ENCODE measurements at regions not wholly inside any gene's neighbourhood (a gene's known extent, or its start where the extent isn't known, plus 50 kb on each side); places are given as distances from the start of the nearest gene placed in this dataset.
"Not testable (repeated sequence)": the region's sequence is repeated elsewhere in the genome, so short reads cannot be mapped to it uniquely, and the experiment has no call there.

DNA sequence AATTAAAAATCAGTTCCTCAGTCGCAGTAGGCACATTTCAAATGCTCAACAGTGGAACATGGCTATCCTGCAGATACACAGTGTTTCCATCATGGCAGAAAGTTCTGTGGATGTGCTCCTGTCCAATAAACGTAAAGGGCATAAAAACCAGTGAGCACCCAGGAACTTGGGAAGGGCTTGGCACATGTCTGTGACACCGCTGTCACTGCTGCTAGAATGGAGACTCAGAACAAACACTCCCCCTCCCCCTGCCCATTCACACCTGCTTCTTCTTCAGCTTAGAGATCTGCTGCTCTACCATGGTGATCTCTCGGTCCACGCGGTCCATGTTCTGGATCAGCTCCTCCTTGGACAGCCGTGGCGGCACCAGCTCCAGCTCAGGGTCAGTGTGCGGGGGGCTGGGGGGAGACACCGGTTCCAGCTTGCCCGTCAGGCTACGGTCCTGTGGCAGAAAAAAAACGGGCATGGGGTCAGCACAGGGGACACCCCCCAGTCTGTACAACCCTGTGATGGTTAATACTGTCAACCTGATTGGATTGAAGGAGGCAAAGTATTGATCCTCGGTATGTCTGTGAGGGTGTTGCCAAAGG is 94.6 kb downstream of the NCOR2 start:
- no peak for DNase-seq

GRCh38 chr12:124471828-124472227 is 95.6 kb downstream of the NCOR2 start:
- DNase-seq: no peak

DNA sequence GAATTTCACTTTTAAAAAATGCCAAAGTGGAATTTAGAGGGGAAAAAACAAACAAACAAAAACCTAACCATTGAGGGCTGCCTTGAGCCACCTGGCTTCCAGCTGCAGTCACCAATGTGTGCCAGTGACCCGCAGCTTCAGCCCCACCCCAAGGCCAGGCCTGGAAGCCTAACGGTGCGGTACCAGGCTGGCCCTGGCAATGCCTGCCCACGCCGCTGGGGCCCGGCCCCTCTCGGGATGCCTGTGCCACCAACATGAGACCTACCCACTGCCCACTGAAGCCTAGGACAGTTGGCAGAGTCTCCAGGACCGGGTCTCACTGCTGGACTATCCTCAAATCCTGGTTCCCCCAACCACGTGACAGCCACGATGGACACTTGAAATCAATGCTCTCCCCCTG is 96.6 kb downstream of the NCOR2 start:
- no peak for DNase-seq

DNA sequence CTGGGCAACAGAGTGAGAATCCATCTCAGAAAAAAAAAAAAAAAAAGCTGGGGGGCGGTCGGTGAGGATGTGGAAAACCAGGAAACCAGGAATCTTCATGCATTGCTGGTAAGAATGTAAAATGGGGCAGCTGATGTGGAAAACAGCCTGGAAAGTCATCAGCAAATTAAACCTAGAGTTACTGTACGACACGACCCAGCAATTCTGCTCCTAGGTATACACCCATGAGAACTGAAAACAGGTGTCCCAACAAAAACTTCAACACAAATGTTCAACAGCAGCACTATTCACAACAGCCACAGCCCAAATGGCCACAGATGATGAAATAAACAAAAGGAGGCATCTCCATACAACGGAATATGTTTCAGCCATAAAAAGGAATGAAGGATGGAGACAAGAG is 97.3 kb downstream of the NCOR2 start:
- no peak for DNase-seq

DNA sequence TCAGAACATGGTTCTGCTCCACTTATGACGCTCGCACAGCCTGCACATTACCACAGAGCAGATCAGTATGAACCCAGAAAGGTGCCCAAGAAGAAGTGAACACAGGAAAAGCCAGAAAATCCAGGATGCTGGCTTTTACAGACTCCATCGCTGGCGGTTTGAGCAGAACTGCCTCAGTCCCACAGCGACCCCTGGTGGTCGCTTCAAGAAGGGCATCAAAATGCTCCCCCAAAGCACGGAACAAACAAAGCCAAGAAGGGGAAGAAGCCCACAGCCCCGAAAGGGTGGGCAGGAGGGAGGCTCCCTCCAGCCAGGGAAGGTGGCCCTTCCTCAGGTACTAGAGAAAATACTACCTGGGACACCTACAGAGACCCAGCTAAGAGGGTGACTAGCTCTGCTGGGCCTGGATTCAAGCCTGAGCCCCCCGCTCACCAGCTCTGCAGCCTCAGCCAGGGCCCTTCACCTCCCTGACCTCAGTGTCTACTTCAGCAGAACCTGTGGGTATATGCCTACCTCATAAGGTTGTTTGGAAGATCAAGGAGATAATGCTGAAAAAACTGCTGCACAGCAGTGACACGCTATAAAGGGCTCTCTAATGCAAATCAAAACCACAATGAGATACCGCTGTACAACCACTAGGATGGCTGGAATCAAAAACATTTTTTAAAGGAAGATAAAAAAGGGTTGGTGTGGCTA is 98.1 kb downstream of the NCOR2 start:
- DNase-seq: no peak

DNA sequence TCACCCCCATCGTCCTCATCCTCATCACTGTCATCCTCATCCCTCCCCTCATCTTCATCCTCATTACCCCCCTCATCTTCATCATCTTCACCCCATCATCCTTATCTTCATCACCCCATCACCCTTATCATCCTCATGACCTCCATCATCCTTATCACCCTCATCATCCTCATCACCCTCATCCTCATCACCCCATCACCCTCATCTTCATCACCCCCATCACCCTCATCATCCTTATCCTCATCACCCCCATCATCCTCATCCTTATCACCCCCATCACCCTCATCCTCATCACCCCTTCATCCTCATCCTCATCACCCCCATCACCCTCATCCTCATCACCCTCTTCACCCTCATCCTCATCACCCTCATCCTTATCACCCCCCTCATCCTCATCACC is 99.9 kb downstream of the NCOR2 start:
- not testable (repeated sequence) for DNase-seq

GRCh38 chr12:124466216-124467128 is 100.9 kb downstream of the NCOR2 start:
- DNase-seq: peak; percentile 50 to 83 (median 62)

DNA sequence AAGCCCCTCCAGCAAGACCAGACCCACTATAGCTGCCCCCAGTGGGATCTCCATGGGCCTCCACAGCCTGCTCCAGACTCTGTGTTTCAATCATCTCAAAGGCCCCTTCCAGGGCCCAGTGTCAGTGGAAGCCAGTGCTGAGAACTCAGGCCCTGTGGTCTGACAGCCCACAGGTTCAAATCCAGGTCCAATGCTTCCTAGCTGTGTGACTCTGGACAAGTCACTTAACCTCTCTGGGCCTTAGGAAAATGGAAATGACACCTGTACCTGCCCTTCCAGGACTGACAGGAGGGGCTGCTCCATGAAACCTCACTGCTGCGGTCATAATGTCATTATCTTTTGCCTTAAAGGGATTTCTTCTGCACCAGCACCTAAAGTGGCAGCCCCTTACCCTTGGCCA is 101.9 kb downstream of the NCOR2 start:
- no peak for DNase-seq

GRCh38 chr12:124464830-124465229 is 102.6 kb downstream of the NCOR2 start:
- DNase-seq: no peak

DNA sequence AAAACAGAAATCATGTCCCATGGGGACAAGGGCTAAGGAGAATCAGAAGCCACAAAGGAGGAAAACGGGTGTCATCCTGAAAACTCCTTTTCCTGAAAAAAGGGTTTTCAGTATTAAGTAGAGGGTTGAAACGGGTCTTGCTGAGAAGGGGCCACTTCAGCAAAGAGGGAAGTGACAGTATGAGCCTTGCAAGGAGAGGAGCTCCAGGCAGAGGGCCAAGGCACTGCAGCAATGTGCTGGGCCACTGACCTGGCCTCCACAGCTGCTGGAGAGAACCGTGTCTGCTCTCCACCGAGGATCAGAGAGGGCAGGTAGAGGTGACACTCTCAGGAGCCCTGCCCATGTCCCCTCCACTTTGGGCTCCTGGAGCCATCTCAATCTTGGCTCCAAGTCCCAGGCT is 103.3 kb downstream of the NCOR2 start:
- no peak for DNase-seq

DNA sequence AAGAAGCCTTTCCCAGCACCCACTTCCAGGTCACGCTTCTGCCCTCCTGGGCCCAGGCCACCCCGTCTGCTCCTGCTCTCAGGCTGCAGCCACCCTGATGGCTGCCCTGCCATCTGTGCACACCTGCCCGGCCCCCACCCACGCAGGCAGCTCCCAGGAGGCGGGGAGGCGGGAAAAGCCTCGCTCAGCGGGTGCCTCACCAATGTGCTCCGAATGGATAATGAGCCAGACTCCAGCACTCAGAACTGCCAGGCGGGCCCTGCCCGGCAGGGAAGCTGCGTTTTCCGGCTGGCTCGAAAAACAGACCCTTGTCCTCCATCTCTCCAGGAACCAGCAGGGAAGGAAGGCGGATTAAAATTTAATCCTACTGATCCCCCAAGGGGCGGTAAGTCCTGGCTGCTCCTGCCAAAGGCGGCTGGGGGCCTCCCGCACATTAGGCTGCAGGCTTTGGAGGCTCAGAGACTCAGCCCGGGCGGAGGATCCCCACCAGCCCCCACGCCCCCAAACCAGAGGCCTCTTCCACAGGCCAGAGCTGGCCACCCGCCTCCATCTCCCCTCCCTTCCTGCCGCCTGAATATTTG is 104.0 kb downstream of the NCOR2 start:
- no peak for DNase-seq

DNA sequence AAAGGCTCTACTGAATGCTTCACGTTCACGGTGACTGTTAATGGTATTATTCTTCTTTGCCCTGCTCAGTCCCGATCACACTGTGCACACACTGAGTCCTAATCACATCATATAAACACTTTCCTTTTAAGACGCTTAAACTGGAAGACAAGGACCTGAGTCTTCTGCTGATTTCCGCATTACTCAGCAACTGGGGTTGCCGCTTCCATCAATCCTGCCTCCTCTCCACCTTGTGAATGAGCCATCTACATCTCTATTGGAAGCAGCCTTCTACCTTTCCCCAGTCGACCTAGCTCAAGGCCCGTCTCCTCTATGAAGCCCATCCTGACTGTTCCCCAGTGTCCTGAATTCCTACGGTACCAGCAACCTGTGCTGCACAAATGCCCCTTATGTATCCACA is 104.7 kb downstream of the NCOR2 start:
- no peak for DNase-seq

- DNase-seq: no peak
Measured at GRCh38 chr12:124461851-124462623, 105.4 kb downstream of the NCOR2 start.

DNA sequence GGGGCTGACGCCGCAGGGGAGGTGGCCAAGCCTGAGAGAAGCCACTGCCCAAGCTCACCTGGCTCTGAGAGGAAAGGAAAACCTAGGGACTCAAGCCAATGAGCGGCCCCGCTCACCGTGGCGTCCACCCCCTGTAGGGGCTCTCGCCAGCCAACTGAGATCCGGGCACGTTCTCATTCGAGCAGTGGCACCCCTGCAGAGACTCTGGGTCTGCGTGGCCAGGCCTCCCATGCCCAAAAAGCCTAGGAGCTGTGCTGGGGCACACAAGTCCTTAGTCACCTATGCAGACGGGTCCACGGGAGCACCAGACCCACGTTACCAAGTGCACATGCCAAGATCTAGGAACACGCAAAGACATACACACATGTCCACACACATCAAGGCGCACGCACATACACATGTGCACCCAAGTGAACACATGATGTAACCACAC is 106.2 kb downstream of the NCOR2 start:
- DNase-seq: no peak

DNA sequence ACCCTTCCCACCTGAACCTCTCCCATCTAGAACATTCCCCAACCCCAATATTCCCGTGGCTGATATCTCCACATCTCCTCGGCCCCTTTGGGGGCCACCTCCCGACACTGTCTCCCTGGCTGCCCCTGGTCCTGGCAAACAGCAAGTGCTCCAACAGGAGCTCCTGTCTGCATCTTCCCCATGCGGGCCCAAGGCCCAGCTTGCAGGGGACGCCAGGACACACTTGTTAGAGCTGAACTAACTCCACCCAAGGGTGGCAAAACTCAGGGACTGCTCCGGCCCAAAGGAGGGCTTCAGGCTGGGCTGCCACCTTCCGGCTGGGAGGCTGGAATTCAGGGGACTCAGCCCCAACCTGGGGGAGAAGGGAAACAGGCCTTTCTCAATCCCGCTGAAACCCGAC is 106.6 kb downstream of the NCOR2 start:
- DNase-seq: no peak

- no peak for DNase-seq
Measured at GRCh38 chr12:124459852-124460645, 107.4 kb downstream of the NCOR2 start.

- DNase-seq: no peak
Measured at GRCh38 chr12:124458992-124459851, 108.2 kb downstream of the NCOR2 start.

GRCh38 chr12:124458220-124458991 is 109.0 kb downstream of the NCOR2 start:
- DNase-seq: no peak

DNA sequence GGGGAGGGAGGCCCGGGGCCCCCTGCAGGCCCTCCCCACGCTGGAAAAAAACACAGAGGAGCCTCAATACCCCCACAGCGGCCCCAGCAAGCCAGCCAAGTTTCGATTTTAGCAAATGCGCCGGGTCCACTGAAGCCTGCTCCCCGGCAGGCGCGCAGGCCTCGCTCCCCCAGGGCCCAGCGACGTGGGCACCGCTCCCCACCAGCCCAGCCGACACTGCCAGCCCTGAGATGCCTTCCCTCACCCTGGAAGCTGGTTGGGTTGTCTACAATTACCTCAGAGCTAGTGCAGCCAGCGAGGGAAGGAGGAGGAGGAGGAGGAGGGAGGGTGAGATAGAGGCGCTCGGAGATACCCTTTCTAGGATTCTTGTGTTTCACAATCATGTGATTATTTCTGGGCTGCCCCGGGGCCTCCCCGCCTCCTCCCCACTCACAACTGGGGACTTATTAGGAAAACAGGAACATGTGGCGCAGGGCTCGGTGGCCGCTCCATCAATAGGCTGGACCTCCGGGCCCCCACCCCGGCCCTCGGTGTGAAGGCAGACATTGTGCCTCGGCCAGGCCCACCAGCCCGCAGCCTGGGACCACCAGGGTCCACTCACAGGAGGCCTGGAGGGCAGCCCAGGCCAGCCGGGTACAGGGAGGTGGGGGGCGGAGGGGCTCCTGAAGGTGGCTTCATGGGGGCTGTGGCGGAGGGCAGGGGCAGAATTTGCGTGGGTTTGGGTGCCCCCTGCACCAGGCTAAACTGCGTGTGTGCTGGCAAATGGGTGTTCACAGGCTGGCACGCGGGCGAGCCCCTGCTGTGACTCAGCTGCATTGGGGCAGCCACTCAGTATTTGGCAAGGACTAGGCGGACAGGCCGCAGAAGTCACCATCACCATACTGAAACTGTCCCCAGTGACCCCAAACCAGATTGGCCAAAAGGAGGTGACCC is 109.9 kb downstream of the NCOR2 start:
- peak in 1 of 4 experiments; percentile 22 for DNase-seq

Data from activated naive CD4-positive, alpha-beta T cell (primary cell).